HG03196 (cell line): ENCODE measurements at regions not wholly inside any gene's neighbourhood (a gene's known extent, or its start where the extent isn't known, plus 50 kb on each side); places are given as distances from the start of the nearest gene placed in this dataset.
"Not testable (repeated sequence)": the region's sequence is repeated elsewhere in the genome, so short reads cannot be mapped to it uniquely, and the experiment has no call there.

Source experiments
- ATAC-seq: cut with Tn5 transposase; IDR thresholded peaks from one replicate; pipeline ENCODE4 v1.9.1; 2021; ENCODE audit not compliant: unreplicated experiment

GRCh38 chr3:177824841-177825240 is 627.6 kb upstream of the TBL1XR1 start:
- ATAC-seq = no peak

- no peak for ATAC-seq
These were observed 629.0 kb upstream of the TBL1XR1 start for GRCh38 chr3:177826253-177826652.

DNA sequence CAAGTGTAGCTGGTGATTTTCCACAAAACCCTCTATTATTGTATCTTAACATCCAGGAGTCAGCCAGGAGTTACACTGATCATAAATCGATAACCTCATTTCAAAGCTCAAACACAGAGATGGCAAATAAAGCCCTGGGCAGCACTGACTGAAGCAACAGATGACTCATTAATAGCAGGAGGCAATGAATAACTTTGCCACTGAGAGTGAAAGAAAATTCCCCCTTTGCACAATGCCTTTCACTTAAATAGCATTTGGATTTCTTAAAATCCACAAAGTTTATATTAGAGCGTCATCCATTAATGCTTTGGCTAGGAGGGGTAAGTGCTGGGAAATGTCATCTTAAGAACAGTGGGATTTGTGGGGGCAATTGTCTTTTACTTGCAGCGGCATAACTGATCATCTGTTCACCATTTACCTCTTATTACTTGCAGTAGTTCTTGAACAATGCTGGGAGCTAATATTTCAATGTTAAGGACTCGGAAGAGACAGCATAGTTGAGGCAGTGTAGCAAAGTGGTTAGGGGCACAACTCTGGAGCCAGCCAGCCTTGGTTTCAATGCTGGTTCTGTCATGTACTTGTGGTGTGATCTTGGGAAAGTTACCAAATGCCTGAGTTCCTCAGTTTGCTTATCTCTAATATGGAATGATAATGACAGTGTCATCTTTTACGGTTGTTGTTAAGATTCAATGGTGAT is 630.4 kb upstream of the TBL1XR1 start:
- ATAC-seq = peak; percentile 52

DNA sequence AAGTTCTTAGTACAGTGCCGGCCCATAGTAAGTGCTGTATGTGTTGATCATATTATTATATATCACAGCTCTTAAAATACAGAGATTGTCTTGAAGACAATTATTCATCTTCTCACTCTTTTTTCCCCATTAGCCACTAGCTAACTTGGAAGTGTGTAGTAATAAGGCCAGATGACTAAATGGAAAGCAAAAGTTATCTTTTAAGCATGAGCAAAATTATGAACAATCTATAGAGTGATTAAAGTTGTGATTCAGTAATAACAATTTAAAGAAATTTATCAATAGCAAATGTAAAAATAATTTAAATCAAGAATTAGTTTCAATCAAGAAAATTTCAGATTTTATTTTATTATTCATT is 630.9 kb upstream of the TBL1XR1 start:
- ATAC-seq = no peak

DNA sequence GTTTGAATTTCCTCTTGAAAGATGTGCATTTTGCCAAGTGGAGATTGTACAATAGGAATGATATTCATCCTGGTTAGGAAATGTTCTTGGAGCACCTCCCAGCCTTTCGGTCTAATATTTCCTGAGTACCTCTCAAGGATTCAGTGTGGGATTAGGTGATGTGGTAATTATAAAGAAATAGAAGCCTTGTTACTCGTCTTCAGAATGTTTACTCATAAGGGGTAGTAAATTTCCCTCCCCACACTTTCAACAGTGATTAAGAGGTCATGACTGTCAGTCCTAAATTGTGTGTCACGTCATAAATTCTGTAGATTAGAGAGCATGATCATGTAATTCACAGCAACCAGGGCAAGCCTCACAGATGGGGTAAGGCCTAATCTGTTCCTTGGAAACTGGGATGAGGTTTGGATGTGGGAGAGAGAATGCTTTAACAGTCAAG is 633.1 kb upstream of the TBL1XR1 start:
- no peak for ATAC-seq

DNA sequence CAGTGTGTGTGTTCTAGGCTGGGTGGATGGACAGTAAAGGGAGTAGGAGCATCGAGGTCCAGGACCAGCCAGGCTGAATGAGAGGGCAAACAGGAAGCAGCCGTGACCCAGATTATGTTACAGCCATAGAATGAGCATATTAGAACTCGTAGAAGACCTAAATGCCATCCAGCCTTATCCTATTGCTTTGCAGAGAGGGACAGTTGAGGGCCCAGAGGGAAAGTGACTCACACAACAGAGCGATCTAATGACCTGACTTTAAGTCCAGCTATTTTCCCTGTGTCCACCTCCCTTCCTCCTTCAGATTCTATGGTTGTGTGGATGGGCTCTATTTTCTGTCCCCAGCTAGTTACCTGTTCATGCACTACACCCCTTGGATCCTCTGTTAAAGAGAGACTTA is 634.1 kb upstream of the TBL1XR1 start:
- ATAC-seq = no peak

GRCh38 chr3:177832880-177833279 is 635.6 kb upstream of the TBL1XR1 start:
- ATAC-seq = no peak

GRCh38 chr3:177833332-177833731 is 636.0 kb upstream of the TBL1XR1 start:
- ATAC-seq = no peak

DNA sequence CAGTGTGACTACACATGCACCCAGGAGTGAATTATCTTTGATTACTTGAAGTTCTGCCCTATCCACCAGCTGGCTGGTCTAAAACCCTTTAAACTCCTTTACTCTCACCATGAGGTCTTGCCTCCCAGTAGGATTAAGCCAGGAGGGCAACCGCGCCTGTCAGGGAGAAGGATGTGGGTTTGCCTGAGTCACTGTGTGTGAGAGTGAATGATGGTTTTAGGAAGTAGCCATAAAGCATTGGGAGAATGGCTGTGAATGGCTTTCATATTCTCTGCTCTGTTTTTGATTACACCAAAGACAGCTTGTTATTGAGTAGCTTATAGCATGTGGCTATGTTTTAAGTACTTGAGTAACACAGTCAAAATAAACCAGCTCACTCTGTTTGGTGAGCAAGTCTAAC is 637.7 kb upstream of the TBL1XR1 start:
- ATAC-seq = no peak

GRCh38 chr3:177835917-177836316 is 638.6 kb upstream of the TBL1XR1 start:
- no peak for ATAC-seq

DNA sequence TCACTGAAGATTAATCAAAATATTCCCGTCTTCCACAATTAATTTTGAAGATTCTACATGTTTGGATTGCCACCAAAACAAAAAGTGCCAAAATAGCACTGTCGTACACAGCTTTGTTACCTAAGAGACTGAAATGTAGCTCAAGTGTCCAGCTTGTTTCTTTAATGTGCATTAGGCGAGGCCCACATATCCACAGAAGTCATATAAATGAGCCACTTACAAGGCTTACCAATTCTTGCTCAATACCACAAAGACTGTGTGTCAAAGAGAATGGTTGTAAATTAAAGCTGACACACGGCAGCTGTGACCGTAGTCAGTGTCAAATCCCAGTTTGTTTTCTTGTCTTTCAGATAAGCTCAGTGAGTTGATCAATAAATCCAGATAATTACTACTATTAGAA is 639.4 kb upstream of the TBL1XR1 start:
- no peak for ATAC-seq

DNA sequence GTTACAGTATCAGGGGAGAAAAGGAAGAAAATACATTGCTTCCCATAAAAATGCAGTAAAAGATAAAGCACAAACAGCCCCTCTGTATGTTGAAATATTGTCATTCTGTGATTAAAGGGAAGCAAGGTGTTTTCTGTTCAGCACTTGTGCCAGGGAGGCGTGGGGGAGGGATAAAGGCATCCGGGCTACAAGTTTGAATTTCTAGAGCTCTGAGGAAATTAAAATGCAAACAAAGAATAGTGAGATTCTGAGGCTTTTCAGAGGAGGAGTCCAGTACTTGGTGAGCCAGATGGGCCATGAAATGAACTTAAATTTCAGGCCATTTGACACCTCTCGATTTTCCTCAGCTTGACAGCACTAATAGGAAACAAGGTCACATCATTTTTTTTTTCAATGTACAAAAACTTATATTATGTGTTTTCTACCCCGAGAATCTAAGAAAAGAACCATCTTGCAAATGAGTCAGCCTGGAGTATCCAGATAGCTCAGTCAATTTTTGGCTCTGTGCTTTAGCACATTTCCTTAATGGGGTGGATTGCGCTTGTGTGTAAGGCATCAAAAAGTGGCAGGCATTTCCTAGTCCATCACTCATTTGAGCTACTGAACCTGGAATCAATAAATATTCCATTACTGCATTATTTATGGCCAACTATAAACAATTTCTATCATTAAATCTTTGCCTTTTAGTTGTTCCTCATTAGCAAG is 640.8 kb upstream of the TBL1XR1 start:
- ATAC-seq = no peak

- ATAC-seq = no peak
These were observed 641.6 kb upstream of the TBL1XR1 start for GRCh38 chr3:177838766-177839350.

GRCh38 chr3:177842302-177842701 is 645.0 kb upstream of the TBL1XR1 start:
- ATAC-seq = no peak

DNA sequence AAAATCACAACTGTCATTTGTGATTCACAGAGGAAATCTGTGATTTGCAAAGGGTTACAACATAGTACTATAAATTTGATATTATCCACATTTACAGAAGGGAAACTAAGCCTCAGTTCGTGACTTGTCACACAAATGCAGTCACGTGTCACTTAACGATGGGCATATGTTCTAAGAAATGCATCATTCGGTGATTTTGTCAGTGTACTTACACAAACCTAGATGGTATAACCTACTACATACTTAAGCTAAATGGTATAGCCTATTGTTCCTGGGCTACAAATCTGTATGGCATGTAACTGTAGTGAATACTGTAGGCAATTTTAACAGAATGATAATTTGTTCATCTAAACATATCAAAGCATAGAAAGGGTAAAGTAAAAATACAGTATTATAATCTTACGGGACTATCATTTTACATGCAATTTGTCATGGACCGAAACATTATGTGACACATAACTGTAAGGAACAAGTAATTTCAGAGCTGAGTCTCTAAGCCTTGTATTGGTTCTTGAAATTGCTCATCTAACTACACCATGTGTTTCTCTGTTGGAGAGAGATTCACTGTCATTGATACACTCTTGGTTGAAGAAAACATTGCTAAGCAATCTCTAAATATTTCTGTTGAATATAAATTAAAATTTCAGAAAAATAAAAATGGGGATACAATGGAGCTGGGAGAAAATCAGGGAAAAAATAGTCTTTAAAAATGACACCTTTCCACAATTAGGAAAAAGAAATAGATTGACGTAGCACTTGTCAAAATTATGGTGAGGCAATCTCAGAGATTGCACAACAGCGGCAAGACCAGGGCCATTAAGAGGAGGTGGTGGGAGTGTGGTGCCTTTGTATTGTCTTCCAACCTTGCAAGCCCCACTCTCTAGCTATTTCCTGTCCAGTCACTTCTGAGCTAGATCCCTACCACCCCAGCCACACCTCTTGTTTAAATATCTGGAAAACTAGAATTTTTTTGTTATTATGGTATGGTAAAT is 645.8 kb upstream of the TBL1XR1 start:
- no peak for ATAC-seq

- no peak for ATAC-seq
These were observed 654.9 kb upstream of the TBL1XR1 start for GRCh38 chr3:177852001-177852807.

DNA sequence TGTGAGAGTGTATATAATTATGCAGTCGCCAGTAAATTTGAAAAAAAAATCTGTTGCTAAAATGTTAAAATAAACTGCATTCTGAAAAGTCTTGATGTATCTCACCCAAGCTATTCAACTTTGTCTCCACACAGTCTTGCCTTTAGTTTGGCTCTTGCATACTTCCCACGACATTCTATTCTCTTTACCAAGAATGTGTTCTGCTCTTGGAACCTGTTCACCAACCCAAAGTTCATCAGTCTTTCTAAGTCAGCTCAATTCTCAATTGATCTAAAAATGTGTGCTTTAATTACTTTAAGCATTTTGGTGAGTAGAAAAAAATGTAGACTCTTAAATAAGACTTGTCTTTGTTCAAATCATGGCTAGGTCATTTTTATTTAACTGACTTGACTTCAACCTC is 657.7 kb upstream of the TBL1XR1 start:
- no peak for ATAC-seq

DNA sequence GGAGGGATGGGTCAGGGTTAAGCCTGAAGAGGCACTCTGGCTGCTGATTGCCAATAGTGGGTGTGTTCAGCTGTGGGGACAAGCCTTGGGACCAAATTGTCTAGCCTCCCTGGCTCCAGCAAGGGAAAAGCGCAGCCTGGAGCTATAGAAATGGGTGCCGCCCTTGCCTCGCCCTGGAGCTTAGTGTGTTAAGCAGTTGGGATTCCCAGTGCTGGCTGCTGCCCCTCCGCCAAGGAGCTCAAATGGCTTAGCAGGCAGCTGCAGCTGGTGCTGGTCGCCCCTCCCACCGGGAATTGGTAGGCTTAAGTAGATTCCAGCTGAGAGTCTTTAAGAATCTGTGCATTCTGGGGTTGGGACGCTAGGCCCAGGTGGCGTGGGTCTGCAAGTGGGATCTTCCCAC is 662.9 kb upstream of the TBL1XR1 start:
- no peak for ATAC-seq

DNA sequence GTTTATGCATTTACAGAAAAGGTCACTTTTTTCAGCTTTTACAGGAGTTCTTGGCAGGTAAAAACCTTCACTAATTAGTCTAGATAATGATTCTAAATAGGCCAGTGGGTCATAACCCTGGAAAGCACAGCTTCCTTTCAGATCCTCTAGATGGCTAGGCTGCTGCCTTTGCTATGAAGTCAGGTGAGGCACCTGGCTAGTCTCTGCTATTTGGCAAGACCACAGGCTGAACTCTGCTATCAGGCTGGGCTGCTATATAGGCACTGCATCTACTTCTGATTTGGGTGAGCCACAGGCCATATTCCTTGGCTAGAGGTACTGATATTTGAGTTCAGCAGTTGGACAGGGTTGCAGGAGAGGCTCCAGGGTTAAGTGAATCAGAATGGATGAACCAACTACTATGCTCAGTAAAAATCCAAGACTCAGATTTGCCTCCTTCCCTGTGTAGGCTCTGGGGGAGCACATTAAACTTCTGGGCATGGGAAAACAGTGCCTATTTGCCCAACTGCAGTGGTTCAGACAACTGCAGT is 665.7 kb upstream of the TBL1XR1 start:
- ATAC-seq = no peak

DNA sequence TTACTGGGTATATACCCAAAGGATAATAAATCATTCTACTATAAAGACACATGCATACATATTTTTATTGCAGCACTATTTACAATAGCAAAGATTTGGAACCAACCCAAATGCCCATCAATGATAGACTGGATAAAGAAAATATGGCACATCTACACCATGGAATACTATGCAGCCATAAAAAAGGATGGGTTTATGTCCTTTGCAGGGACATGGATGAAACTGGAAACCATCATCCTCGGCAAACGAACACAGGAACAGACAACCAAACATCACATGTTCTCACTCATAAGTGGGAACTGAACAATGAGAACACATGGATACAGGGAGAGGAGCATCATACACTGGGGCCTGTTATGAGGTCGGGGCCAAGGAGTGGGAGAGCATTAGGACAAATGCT is 665.0 kb upstream of the KCNMB2 start:
- ATAC-seq = not testable (repeated sequence)
